Hematopoietic multipotent progenitor cell (in vitro differentiated cells): ENCODE measurements at regions not wholly inside any gene's neighbourhood (a gene's known extent, or its start where the extent isn't known, plus 50 kb on each side); places are given as distances from the start of the nearest gene placed in this dataset.
"Not testable (repeated sequence)": the region's sequence is repeated elsewhere in the genome, so short reads cannot be mapped to it uniquely, and the experiment has no call there.

Experiments
- DNase-seq, 3 donors: peaks; one replicate each; pipeline ENCODE4 v3.0.0-alpha.2; 2011 to 2015; ENCODE audit warnings: low read depth in 2 of 3, low spot score in 2 of 3

GRCh38 chr21:29396951-29397455 is 98.3 kb downstream of the BACH1 start:
- DNase-seq: no peak

- no peak for DNase-seq
Measured at GRCh38 chr21:29403301-29403700, 104.6 kb downstream of the BACH1 start.

- no peak for DNase-seq
Measured at GRCh38 chr21:29403922-29404538, 105.3 kb downstream of the BACH1 start.

- no peak for DNase-seq
Measured at GRCh38 chr21:29405503-29406122, 106.9 kb downstream of the BACH1 start.

- peak in 2 of 3 donors; percentile 1 to 9 for DNase-seq
Measured at GRCh38 chr21:29406385-29406784, 107.7 kb downstream of the BACH1 start.

GRCh38 chr21:29407571-29407970 is 108.8 kb downstream of the BACH1 start:
- no peak for DNase-seq

GRCh38 chr21:29413683-29414082 is 115.0 kb downstream of the BACH1 start:
- DNase-seq: no peak

GRCh38 chr21:29416268-29416667 is 117.5 kb downstream of the BACH1 start:
- DNase-seq: no peak

- DNase-seq: no peak
Measured at GRCh38 chr21:29418813-29419212, 120.1 kb downstream of the BACH1 start.

- DNase-seq: no peak
Measured at GRCh38 chr21:29419422-29419821, 120.7 kb downstream of the BACH1 start.

GRCh38 chr21:29423099-29423870 is 124.6 kb downstream of the BACH1 start:
- no peak for DNase-seq

- no peak for DNase-seq
Measured at GRCh38 chr21:29424728-29425127, 126.0 kb downstream of the BACH1 start.

GRCh38 chr21:29429218-29429617 is 130.5 kb downstream of the BACH1 start:
- no peak for DNase-seq

GRCh38 chr21:29430030-29430429 is 131.3 kb downstream of the BACH1 start:
- no peak for DNase-seq

- no peak for DNase-seq
Measured at GRCh38 chr21:29430576-29430975, 131.9 kb downstream of the BACH1 start.

GRCh38 chr21:29431178-29431577 is 132.5 kb downstream of the BACH1 start:
- no peak for DNase-seq

- no peak for DNase-seq
Measured at GRCh38 chr21:29431680-29432079, 133.0 kb downstream of the BACH1 start.

- DNase-seq: no peak
Measured at GRCh38 chr21:29433366-29434059, 134.8 kb downstream of the BACH1 start.

- no peak for DNase-seq
Measured at GRCh38 chr21:29434081-29434480, 135.4 kb downstream of the BACH1 start.

GRCh38 chr21:29434982-29435381 is 136.3 kb downstream of the BACH1 start:
- not testable (repeated sequence) for DNase-seq

- no peak for DNase-seq
Measured at GRCh38 chr21:29436143-29436542, 137.4 kb downstream of the BACH1 start.
